Erythroblast (primary cell): ENCODE measurements at regions not wholly inside any gene's neighbourhood (a gene's known extent, or its start where the extent isn't known, plus 50 kb on each side); places are given as distances from the start of the nearest gene placed in this dataset.

Source experiments
- GATA1 ChIP-seq: IDR thresholded peaks from 2 replicates; pipeline ENCODE4 v1.6.1; 2011; ENCODE audit warnings: low read depth, mild to moderate bottlenecking, control low read depth, low read length, moderate library complexity
- POLR2A ChIP-seq: IDR thresholded peaks from 2 replicates; pipeline ENCODE4 v1.6.1; 2011; ENCODE audit warnings: mild to moderate bottlenecking, low read length

DNA sequence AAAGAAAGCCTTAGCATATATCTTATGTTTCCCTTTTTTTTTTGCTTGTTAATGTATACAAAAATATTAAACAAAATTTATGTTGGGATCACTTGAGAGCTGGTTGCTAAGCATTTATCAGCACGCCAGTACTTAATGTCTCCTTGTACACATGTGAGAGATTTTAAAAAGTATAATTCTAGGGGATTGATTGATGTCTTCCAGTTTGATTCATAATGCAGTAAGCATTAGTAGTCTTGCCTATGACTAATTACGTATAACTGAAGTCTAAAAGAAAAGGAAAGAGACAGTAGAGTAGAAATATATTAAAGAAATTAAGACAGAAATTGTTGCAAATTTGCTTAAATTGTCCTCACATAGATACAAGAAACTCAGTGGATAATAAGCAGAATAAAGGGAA is 1630.4 kb upstream of the B3GALT2 start:
- TF ChIP-seq POLR2A (no peak), GATA1 (no peak)
